ENCODE measurements at regions not wholly inside any gene's neighbourhood (a gene's known extent, or its start where the extent isn't known, plus 50 kb on each side); places are given as distances from the start of the nearest gene placed in this dataset.

DNA sequence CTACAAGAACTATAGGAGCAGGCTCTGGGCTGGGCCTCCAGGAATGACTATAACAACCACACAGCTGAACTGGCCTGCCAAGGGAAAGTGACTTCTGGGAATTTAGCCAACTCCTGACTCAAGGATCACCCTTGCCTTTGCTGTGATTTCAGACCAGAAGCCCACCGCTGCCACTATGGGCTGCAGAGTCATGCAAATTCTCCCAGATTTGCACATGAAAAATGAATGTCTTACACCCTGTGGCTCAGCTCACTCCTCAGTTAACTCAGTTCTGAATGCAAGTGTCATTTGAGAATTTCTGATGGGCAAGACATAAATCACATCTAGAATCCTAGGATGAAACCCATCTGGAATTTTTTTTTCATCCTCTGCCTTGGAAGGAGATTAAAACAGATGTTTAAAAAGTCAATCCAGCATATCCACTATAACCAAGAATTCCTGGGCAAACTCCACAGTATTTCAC lies 186.5 kb upstream of the BET1 start:
- TF ChIP-seq, protein P1, sequence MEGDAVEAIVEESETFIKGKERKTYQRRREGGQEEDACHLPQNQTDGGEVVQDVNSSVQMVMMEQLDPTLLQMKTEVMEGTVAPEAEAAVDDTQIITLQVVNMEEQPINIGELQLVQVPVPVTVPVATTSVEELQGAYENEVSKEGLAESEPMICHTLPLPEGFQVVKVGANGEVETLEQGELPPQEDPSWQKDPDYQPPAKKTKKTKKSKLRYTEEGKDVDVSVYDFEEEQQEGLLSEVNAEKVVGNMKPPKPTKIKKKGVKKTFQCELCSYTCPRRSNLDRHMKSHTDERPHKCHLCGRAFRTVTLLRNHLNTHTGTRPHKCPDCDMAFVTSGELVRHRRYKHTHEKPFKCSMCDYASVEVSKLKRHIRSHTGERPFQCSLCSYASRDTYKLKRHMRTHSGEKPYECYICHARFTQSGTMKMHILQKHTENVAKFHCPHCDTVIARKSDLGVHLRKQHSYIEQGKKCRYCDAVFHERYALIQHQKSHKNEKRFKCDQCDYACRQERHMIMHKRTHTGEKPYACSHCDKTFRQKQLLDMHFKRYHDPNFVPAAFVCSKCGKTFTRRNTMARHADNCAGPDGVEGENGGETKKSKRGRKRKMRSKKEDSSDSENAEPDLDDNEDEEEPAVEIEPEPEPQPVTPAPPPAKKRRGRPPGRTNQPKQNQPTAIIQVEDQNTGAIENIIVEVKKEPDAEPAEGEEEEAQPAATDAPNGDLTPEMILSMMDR (IDR thresholded peaks at IDR 0.05): no peak
- TF ChIP-seq POLR2A (IDR thresholded peaks at IDR 0.05): no peak

All from testis (tissue), 2 donors.